Stimulated activated CD4-positive, alpha-beta T cell treated with anti-CD3 and anti-CD28 coated beads, Interleukin-2, amount 100 ng/mL, for 4 hours (primary cell): ENCODE measurements at regions not wholly inside any gene's neighbourhood (a gene's known extent, or its start where the extent isn't known, plus 50 kb on each side); places are given as distances from the start of the nearest gene placed in this dataset.
"Not testable (repeated sequence)": the region's sequence is repeated elsewhere in the genome, so short reads cannot be mapped to it uniquely, and the experiment has no call there.

ENCODE experiments used
- DNase-seq: peaks from one replicate; pipeline ENCODE4 v3.0.0-alpha.2; 2020; ENCODE audit warnings: low read depth

- no peak for DNase-seq
These were observed 1224.4 kb downstream of the REEP3 start for GRCh38 chr10:64745565-64745964.

- DNase-seq, result no peak
These were observed 1229.5 kb downstream of the REEP3 start for GRCh38 chr10:64750672-64751071.

GRCh38 chr10:64753516-64753915, 1232.3 kb downstream of the REEP3 start:
- DNase-seq, result no peak

- DNase-seq, result no peak
These were observed 1239.2 kb downstream of the REEP3 start for GRCh38 chr10:64760371-64760770.

- DNase-seq, result no peak
These were observed 1241.7 kb downstream of the REEP3 start for GRCh38 chr10:64762861-64763260.

GRCh38 chr10:64765498-64765897, 1244.3 kb downstream of the REEP3 start:
- DNase-seq, result no peak

- DNase-seq, result no peak
These were observed 1250.3 kb downstream of the REEP3 start for GRCh38 chr10:64771253-64772050.

- no peak for DNase-seq
These were observed 1252.2 kb downstream of the REEP3 start for GRCh38 chr10:64773357-64773756.

- not testable (repeated sequence) for DNase-seq
These were observed 1263.2 kb downstream of the REEP3 start for GRCh38 chr10:64784451-64784850.

GRCh38 chr10:64785816-64786215, 1264.6 kb downstream of the REEP3 start:
- no peak for DNase-seq

GRCh38 chr10:64786989-64787388, 1265.8 kb downstream of the REEP3 start:
- no peak for DNase-seq

GRCh38 chr10:64795847-64796246, 1274.6 kb downstream of the REEP3 start:
- DNase-seq, result no peak

- no peak for DNase-seq
These were observed 1277.1 kb downstream of the REEP3 start for GRCh38 chr10:64798297-64798696.

- not testable (repeated sequence) for DNase-seq
These were observed 1287.0 kb downstream of the REEP3 start for GRCh38 chr10:64808233-64808632.

GRCh38 chr10:64810046-64810445, 1288.8 kb downstream of the REEP3 start:
- DNase-seq, result not testable (repeated sequence)

GRCh38 chr10:64813391-64813790, 1292.2 kb downstream of the REEP3 start:
- DNase-seq, result no peak

GRCh38 chr10:64814201-64814600, 1293.0 kb downstream of the REEP3 start:
- DNase-seq, result no peak

GRCh38 chr10:64829888-64830412, 1308.7 kb downstream of the REEP3 start:
- no peak for DNase-seq

- no peak for DNase-seq
These were observed 1309.7 kb downstream of the REEP3 start for GRCh38 chr10:64830869-64831268.

- no peak for DNase-seq
These were observed 1319.1 kb downstream of the REEP3 start for GRCh38 chr10:64840341-64840740.

GRCh38 chr10:64846700-64847099, 1325.5 kb downstream of the REEP3 start:
- DNase-seq, result no peak

- no peak for DNase-seq
These were observed 1334.7 kb downstream of the REEP3 start for GRCh38 chr10:64855941-64856340.

- no peak for DNase-seq
These were observed 1338.7 kb downstream of the REEP3 start for GRCh38 chr10:64859911-64860310.

- DNase-seq, result no peak
These were observed 1342.6 kb downstream of the REEP3 start for GRCh38 chr10:64863836-64864235.
